T-helper 2 cell (primary cell): ENCODE measurements at regions not wholly inside any gene's neighbourhood (a gene's known extent, or its start where the extent isn't known, plus 50 kb on each side); places are given as distances from the start of the nearest gene placed in this dataset.

Experiments used
- DNase-seq, 5 experiments: peaks; one replicate each; pipeline versions ENCODE4 v3.0.0 to v3.0.0-alpha.2; 2012 to 2022

DNA sequence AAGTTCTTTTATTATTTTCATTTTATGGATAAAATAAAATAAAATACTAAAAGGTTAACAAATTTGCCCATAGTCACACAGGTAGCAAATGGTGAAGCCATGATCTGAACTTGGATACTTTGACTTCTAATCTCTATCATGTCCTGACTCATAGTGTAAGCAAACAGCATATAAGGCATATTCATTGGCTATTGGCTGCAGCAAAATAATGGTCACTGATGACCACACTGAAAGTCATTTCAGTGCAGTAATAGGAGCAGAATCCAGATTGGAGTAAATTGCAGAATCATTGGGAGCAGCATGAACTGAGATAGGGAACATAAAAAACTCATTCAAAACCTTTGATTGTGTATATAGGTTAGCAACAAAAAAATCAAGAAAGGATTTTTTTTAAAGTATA is 262.9 kb downstream of the PLA2G4A start:
- no peak for DNase-seq

DNA sequence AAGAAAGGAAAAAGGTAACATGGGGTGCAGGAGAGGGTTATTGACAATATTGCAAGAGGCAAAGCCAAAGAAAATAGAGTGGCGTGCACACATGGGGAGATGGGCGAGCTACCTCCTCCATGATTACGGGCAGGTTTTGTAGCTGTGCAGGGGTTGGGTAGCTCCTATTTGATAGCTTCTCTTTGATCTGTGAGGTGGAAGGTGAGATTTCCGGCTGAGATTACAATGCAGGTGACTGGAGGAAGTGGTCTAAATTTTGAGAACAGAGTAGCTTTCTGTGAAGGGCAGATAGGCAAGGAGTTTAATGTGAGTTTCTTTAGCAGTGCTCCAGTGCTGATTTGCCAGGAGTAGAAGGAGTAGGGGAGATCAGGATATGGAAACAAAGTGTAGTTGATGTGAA is 263.4 kb downstream of the PLA2G4A start:
- DNase-seq: peak in 2 of 5 experiments; percentile 24 to 71

DNA sequence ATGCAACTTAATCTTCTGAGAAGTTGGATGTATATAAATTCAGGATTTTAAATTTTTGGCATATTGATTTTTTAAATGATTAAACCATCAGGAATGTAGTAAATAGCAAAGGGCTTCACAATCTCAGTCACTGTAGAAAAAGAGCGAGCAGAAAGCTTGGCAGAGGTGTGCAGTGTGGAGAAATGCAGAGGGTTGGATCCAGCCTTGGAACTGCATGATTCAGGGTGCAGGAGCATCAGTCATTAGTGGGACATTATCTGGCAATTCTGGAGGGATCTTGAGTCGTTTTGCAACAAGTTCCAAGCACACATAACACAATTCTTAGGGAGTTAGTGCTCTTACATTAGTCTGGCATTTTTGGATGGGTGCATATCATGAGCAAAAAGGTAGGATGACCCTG is 267.9 kb downstream of the PLA2G4A start:
- DNase-seq: no peak

DNA sequence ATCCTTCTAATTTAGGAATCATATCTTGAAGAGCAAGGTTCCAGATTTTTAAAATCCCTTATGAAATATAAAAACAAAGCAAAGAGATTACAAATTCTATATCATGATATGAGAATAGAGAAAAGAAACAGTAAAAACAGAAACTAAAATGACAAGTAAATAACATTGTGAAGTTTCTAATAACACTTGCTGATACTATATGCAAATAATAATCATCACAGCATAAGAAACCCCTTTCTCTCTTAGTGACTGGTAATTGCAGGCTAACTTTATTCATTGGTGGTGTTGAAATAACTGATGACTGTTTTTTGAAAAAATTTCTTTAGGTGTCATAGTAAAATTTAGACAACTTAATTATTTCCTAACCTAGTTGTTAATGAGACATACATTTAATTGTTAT is 281.6 kb downstream of the PLA2G4A start:
- DNase-seq: no peak

DNA sequence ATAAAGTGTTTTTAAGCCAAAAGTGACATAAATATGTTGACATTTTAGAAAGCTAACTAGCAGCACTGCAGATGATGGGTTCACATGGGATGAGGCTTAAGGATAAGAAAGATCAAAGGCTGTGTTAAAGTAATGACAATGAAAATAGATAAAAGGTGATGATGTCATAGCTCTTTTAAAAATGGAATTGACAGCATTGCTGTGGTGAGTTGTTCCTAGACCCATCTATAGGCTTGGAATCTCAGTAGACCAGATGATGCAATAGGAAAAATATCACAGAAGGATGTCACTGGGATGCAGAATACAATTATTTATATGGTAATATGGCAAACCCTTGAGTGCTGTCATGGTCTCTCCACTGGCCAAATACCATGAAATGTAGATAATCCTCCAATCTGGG is 286.0 kb downstream of the PLA2G4A start:
- no peak for DNase-seq

DNA sequence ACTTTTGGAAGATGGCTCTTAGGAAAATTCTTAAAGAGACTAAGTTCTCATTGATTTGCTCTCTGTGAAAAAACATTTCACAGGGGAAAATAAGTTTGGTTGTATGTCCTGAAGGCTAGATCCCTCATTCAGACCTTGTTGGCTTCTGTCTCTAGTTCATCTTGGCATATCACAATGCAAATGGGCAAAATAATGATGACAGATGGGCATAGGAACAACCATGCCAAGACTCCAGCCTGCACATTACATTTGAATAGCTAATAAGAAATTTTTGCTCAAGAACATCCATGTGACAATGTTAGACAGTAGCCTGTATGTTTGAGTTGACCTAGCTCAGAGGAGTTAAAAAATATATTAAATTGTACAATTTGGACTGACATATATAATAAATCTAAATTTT is 292.9 kb downstream of the PLA2G4A start:
- no peak for DNase-seq

DNA sequence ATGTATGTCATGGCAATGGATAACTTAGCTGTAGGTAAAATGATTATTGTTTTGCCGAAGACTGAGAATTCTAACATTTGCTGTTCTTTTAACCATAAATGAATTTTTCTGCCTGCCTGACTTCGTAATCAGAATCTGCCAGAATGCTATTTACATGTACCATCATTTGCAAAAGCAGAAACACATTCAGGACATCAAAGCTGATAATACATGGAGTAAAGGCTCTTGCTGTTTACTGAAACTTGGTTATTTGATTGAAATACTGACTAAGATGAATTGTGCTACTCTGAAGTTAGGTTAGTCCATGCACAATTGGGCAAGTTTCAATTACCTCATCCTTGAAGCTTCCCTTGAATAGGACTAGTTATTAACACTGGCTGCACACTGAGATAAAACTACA is 293.8 kb downstream of the PLA2G4A start:
- no peak for DNase-seq

DNA sequence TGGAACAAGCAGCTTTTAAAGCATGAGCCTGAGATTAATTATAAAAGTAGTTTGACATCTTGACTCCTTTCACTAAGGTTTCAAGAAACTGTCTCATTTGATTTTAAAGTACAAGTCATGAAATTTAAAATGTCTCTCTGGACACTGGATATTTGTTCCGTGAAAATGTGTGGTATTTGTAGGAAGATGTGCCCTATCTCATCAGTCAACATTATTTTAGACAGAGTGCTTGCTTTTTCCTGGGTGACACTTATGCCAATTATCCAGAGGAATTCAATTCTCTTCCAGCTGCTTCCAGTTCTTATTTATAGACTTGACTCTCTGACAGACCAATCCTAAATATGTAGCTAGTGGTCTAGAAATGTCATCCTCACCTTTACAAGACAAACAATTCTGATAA is 300.4 kb downstream of the PLA2G4A start:
- no peak for DNase-seq

DNA sequence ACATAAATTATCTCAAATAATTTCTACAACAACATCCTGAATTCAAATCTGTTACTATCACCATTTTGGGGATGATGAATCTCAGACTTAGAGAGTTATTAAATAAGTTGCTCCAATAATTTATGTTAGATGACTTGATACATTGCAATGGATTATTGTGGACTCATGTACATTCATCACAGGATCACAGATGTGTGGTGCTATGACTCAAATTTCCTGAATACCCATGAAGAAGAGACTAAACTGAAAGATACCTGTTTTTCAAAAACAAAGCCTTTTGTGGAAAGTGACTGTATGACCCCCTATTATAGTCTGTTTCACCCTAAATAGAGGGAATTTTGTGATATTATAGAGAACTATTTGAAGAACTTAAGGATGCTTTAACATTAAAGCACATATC is 315.0 kb downstream of the PLA2G4A start:
- peak in 1 of 5 experiments; percentile 12 for DNase-seq

DNA sequence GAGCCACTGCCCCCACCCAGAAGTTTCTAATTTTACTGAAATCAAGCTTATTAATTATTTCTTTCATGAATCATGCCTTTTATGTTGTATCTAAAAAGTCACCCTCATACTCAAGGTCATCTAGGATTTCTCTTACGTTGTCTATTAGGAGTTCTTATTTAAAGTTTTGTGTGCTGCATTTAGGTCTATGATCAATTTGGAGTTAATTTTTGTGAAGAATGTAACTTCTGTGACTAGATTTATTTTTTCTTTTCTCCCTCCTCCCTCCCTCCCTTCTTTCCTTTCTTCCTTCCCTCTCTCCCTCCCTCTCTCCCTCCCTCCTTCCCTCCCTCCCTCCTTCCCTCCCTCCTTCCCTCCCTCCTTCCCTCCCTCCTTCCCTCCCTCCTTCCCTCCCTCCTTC is 317.6 kb downstream of the PLA2G4A start:
- no peak for DNase-seq

DNA sequence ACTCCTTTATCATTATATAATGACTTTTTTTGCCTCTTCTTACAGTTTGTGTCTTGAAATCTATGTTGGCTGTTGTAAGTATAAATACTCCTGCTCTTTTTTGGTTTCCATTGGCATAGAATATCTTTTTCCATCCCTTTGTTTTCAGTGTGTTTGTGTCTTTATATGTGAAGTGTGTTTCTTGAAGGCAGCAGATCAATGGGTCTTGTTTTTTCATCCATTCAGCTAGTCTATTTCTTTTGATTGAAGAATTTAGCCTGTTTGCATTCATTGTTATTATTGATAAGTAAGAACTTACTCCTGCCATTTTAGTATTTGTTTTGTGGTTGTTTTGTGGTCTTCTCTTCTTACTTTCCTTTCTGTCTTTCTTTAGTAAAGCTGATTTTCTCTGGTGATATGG is 322.8 kb downstream of the PLA2G4A start:
- no peak for DNase-seq

DNA sequence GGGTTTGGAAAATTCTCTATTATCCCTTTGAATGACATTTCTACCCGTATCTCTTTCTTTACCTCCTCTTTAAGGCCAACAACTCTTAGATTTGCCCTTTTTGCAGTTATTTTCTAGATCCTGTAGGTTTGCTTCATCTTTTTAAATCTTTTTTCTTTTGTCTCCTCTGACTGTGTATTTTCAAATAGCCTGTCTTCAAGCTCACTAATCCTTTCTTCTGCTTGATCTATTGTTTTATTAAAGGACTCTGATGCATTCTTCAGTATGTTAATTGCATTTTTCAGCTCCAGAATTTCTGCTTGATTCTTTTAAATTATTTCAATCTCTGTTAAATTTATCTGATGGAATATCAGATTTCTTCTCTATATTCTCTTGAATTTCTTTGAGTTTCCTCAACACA is 324.3 kb downstream of the PLA2G4A start:
- no peak for DNase-seq

DNA sequence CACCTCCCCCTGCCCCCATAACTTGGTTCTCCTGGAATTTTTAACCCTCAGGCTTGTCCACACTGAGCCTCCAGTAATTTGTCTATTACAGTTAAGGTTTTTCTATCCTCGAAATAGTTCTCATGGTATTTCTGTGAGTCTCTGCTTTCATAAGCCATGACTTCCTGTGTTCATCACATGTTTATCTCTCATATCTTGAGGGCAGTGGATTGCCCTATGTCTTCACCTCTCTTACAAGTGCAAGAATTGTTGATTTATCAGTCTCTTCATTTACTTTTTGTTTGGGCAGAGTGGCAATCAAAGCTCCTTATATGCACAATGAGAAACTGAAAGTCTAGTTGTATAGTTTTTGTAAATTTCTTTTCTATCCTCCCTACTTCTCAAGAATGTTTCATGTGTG is 328.4 kb downstream of the PLA2G4A start:
- DNase-seq: peak in 1 of 5 experiments; percentile 59

DNA sequence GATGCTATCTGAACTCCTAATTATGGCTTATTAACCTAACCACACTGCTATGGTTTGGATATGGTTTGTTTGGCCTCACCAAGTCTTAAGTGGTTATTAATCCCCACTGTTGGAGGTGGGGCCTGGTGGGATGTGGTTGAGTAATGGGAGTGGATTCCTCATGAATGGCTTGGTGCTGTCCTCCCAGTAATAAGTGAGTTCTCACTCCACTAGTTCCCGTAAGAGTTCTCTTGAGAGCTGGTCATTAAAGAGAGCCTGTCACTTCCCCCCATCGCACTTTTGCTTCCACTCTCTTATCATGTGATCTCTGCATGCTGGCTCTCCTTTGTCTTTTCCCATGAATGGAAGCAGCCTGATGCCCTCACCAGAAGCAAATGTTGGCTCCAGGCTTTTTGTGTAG is 328.8 kb downstream of the PLA2G4A start:
- no peak for DNase-seq

DNA sequence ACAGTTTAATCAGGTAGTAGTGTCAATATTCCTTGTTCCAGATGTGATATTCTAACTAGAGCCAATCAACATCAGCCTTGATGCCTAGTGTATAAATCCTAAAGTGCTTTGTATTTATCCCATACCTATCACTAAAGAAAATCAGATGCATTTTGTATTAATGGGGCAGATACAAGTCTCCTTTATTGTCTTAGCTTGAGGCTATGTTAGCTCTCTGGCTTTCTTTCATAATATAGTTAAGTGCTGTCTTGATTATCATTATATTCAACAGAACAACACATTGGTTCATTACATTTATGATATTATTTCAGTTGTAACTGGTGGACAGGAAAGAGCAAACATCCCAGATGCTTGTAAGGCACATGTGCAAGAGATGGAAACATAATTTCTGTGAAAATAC is 338.8 kb downstream of the PLA2G4A start:
- no peak for DNase-seq

DNA sequence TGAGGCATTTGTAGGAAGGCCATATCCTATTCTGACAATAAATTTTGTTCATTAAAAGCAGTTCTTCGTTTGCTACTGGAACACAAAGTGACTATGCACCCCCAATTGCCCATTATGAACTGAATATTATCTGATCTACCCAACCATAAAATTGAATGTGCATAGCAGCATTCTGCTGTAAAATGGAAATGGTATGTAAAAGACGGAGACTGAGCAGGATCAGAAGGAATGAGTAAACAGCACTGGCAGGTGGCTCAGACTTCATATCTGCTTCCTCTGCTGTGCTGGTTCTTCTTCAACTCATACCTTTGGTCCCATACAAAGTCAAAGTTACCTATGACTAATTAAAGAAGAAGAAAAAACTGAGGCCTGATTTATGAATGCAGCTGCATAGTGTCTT is 339.5 kb downstream of the PLA2G4A start:
- DNase-seq: no peak

DNA sequence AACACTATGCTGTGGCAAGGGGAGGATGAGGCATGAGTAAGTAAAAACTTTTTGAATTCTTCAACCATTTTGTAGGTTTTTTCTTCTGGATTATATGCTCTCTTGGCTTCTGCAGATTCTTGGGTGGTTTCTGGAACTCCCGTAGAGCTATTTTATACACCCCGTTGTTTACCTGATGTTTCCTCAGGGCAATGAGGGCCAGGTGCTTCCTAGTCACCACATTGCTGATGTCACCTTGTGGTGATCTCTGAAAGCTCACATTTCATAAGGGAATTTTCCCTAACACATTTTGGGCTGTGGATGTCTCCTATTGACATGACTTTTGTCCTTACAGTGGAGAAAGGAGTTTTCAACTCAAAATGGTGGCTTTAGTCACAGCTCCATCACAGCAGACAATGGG is 356.6 kb downstream of the PLA2G4A start:
- DNase-seq: no peak

DNA sequence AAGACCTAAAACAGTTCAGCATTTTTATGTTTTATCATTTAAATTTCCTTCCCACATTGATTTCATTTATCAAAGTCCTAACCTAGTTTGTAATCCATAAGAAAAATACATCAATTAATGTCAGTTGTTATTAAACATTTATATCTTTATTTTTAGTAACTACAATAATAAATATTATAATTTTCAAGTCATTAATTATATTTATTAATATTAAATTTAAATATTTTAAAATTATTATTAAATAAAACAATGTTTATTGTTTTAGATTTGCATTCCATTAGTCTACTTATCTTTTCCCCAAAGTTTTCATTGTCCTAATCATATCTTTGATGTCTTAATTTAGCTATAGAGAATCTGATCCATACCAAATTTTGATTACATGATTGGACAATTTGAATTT is 368.9 kb downstream of the PLA2G4A start:
- no peak for DNase-seq

DNA sequence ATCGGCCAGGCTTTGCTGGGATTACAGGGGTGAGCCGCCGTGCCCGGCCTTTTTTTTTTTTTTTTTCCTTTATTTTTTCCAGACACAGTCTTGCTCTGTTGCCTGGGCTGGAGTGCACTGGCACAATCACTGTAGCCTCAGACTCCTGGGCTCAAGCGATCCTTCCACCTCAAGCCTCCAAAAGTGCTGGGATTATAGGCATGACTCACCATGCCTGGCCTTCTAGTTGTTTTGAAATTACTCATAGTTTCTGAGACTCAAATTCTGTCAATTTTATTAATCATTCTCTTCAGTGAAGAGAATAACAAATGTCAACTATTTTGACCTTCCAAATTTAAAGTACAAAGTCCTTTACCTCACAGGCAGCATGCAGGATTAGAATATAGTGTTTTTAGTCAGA is 374.5 kb downstream of the PLA2G4A start:
- no peak for DNase-seq

DNA sequence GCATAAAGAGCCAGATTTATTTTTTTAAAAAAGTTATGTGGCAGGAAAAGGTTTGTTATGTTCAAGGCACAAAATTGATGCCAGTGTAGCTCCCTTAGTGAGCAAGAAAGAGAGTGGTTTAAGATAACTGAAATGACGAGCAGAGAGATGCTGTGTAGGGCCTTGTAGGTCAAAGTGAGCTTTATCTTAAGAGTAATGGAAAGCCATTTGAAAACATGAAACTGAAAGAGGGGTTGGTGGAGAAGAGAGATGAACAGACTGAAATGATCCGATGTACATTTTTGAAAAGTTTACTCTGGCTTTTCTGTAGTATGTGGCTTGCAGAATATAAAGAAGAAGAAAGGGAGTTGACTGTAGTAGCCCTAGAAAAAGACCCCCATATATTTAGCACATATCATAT is 383.6 kb downstream of the PLA2G4A start:
- peak in 1 of 5 experiments; percentile 13 for DNase-seq

DNA sequence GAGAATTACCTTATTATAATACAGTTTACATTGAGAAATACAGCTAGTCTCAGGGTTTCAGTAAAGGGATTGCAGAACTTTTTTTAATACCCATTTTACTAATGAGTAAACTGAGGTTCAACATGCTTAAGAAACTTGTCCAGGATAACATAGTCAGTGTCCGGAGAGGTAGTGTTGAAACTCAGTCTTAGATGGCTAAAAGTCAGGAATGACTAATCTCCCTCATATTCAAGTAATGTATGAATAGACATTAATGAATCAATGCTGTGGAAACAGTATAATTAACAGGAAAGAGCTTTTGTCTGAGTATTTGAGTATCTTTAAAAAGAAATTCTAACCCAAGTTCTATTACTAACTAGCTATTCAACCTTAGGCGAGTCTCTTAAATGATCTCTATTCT is 397.6 kb downstream of the PLA2G4A start:
- DNase-seq: no peak

DNA sequence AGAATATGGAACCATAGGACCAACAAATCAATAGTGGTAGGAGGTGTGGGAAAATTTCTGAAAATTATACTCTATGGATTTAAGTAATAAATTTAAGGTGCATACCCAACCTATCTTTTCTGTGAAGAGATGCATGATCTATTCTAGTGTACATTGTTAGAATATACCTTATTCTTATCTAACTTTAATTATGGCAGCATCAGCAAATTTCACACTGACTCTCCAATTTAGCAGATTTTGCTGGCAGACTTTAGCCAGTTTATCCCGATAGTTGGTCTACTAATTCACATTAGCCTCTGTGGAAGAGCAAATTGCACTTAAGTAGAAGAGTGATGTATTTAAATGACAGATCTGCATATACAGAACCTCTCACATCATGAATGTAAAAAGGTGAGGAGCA is 400.0 kb downstream of the PLA2G4A start:
- no peak for DNase-seq

DNA sequence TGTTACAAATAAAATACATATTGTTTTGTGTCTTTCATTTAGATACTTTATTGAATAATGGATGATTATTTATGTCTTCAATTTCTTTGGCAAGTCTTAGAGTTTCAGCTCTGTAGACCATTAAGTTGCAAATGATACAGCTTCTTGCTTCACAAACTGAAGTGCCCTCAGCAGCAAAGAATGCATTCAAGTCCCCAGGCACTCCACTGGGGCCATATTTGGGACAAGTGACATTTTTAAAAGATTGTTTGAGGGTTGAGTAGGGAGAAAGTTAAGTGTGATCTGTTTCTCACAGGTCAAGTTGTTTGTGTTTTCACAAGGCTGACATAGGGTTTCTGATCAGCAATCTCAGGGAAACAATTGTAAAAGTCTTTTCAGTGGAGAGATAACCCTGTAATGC is 400.7 kb downstream of the PLA2G4A start:
- no peak for DNase-seq

DNA sequence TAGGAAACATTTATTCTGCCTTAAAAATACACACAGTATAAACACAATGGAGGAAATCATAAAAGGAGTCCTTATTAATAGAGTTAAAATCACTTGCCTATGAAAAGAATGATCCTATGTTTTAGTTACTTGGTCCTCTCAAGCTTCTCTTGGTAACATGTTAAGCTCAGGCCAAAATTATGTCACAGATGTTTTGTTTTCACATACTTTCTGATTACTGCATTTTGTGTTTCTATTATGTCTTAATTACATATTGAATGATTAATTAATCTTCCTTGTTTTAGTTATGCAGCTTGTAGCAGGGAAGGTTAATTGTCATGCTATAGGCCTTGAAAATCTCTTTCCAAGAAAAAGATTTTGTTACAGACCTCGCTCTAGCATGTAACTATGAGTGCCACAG is 406.0 kb downstream of the PLA2G4A start:
- no peak for DNase-seq

DNA sequence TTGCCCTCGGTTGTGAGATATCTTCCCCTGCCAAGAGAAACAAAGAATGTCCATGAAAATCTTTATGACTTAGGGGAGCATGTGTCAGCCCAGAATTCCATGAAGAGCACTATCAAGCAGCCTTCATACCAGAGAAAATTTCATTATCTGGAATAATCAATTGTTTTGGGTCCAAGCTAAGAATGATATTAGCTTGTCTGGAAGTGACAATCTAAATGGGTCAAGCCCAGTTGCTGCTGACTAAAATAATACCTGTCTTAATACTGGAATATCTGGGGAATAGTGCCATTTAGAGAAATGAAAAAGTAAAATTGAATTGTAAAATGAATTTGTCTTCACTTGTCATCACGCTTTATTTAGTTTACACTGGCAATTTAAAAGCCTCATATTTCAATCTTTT is 407.4 kb downstream of the PLA2G4A start:
- DNase-seq: no peak

DNA sequence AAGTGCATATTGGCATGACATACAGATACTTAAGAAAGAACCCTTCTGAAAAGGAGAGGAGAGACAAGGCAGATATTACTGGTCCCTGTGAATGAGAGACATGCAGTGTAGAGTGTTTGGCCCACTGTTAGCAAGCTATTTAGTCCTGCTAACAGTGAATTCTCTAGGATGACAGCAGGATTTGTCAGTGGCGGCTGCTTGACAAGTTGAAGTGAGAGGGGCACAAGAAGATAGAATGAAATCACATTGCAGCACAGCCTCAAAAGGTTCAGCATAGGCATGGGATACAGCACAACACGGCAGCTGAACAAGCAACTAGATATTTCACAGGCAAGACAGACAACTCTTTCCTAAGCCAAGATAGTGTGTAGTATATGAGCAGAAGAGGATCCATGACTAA is 407.9 kb downstream of the PLA2G4A start:
- no peak for DNase-seq
